Right hindlimb (tissue), 1 donor: ENCODE measurements at regions not wholly inside any gene's neighbourhood (a gene's known extent, or its start where the extent isn't known, plus 50 kb on each side); places are given as distances from the start of the nearest gene placed in this dataset.

ENCODE experiments used
- DNase-seq: peaks from one replicate; pipeline ENCODE4 v3.0.0-alpha.2; 2018

- DNase-seq, result no peak
These were observed 55.2 kb upstream of the SYT13 start for GRCh38 chr11:45341372-45341771.

DNA sequence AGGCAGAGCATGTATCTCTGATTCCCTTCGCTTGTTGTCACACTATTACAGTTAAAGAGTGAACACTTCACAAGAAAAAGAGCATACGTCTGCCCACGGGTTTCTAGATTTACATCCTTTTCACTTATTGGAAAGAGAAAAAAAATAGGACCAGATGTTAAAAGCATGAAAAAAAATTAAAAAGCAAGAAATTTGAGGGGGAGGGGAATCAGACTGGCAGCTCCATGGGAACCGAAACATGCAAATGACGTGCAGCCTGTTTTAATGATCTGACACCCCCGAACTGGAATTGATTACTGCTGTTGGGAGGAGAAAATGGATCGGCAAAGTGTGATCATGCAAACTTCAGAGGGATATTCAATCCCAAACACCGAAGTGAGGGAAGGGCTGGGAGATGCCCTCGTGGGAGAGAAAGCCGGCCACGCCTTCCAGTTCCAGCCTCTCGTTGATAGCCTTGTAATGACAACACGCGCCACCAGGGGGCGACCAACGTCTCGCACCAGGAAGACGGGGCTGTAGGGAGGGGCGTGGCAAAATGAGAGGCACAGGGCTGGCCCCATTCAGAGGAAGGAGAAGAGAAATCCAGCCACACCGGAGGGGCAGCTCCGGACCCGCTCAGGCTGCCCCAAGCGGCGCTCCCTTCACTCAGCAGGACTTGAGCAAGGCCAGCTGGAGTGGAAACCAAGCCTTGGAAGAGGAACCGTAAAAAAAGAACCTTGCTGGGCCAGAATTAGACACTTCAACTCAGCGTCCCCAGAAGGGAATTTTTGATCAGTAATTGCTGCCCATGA is 53.8 kb upstream of the SYT13 start:
- peak; percentile 92 for DNase-seq

DNA sequence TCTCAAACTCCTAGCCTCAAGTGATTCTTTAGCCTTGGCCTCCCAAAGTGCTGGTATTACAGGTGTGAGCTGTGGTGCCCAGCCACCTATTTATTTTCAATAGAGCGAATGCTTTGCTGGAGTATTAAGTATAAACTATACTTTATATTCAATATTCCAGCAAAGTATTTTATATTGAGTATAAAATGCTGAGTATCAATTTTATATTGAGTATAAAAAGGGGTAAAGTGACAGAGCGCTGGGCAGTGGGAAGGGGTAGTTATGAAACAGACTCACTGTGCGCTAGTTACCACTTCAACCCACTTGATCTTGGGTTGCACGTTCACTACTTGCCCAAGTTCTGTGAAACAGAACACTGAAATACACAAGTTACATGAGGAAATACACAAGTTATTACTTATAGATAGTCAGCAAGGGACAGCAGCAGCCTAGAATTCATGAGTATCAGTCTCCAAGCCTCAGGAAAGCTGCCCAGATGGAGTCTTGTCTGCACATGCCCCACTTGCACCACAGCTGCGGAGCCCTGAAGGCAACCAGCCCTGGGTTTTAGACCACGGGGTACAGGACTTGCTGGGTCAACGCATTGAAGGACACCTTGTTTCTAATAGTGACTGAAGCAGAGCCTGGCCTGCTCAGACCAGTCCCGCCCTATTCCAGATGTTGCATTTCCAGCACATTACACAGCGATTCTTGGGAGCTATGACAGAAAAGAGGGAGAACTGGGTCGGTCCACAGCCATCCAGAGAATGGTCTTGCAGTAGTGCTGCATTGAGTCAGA is 51.6 kb upstream of the SYT13 start:
- DNase-seq, result no peak

GRCh38 chr11:45336136-45336535 is 50.0 kb upstream of the SYT13 start:
- DNase-seq, result no peak
